ENCODE measurements at regions not wholly inside any gene's neighbourhood (a gene's known extent, or its start where the extent isn't known, plus 50 kb on each side); places are given as distances from the start of the nearest gene placed in this dataset.

- WGBS, result 57% methylated on average over 6 of the region's 6 CpGs
- H3K4me3 ChIP-seq (ENCODE audit: low read length), result no peak overlapping the region
- no peaks in the 10 kb centered on the region for H3K4me1 ChIP-seq (ENCODE audit: control insufficient read depth, insufficient read depth, low read length)
- no peaks in the 10 kb centered on the region for H3K27me3 ChIP-seq (ENCODE audit: control insufficient read depth, insufficient read depth)
- H3K27ac ChIP-seq (ENCODE audit: low read length), result no peak overlapping the region
- ATAC-seq (no peak), DNase-seq (no peak)
- H3K9me3 ChIP-seq (ENCODE audit: control insufficient read depth, low read length), result no peaks in the 10 kb centered on the region
- intact Hi-C loops (cut with DNase I), result no loop called here
Observed at GRCh38 chr13:21938168-21938567, 267.3 kb downstream of the FGF9 start.

- H3K4me3 ChIP-seq (ENCODE audit: low read length), result no peak overlapping the region
- no peaks in the 10 kb centered on the region for H3K9me3 ChIP-seq (ENCODE audit: control insufficient read depth, low read length)
- no peak for DNase-seq
- H3K27me3 ChIP-seq (ENCODE audit: control insufficient read depth, insufficient read depth), result no peaks in the 10 kb centered on the region
- no peaks in the 10 kb centered on the region for H3K4me1 ChIP-seq (ENCODE audit: control insufficient read depth, insufficient read depth, low read length)
- intact Hi-C loops (cut with DNase I), result no loop called here
- 72% methylated on average over 7 of the region's 7 CpGs for WGBS
- H3K27ac ChIP-seq (ENCODE audit: low read length), result no peak overlapping the region
- ATAC-seq, result no peak
Observed at GRCh38 chr13:21938636-21939035, 267.8 kb downstream of the FGF9 start.

GRCh38 chr13:21942061-21942460 lies 271.2 kb downstream of the FGF9 start:
- no peak for ATAC-seq
- intact Hi-C loops (cut with DNase I), result no loop called here
- no peaks in the 10 kb centered on the region for H3K4me1 ChIP-seq (ENCODE audit: control insufficient read depth, insufficient read depth, low read length)

GRCh38 chr13:21944610-21945009 lies 273.7 kb downstream of the FGF9 start:
- ATAC-seq, result no peak
- H3K4me3 ChIP-seq (ENCODE audit: low read length), result no peak overlapping the region

More at GRCh38 chr13:21942061-21942460, 271.2 kb downstream of the FGF9 start:
- H3K9me3 ChIP-seq (ENCODE audit: control insufficient read depth, low read length), result peaks cover 2% of the 10 kb centered on the region
- no peaks in the 10 kb centered on the region for H3K27me3 ChIP-seq (ENCODE audit: control insufficient read depth, insufficient read depth)
- no peak overlapping the region for H3K4me3 ChIP-seq (ENCODE audit: low read length)
- H3K27ac ChIP-seq (ENCODE audit: low read length), result no peak overlapping the region
- WGBS, result 78% methylated on average over 7 of the region's 7 CpGs
- DNase-seq, result no peak

GRCh38 chr13:21945195-21945594 lies 274.3 kb downstream of the FGF9 start:
- H3K27me3 ChIP-seq (ENCODE audit: control insufficient read depth, insufficient read depth), result no peaks in the 10 kb centered on the region
- H3K27ac ChIP-seq (ENCODE audit: low read length), result no peak overlapping the region
- no peak for ATAC-seq
- DNase-seq, result no peak
- intact Hi-C loops (cut with DNase I), result no loop called here
- no peaks in the 10 kb centered on the region for H3K4me1 ChIP-seq (ENCODE audit: control insufficient read depth, insufficient read depth, low read length)
- H3K4me3 ChIP-seq (ENCODE audit: low read length), result no peak overlapping the region
- H3K9me3 ChIP-seq (ENCODE audit: control insufficient read depth, low read length), result peaks cover 2% of the 10 kb centered on the region
- WGBS, result 86% methylated on average over 3 of the region's 3 CpGs

More at GRCh38 chr13:21944610-21945009, 273.7 kb downstream of the FGF9 start:
- intact Hi-C loops (cut with DNase I), result no loop called here
- Histone ChIP-seq H3K27ac (ENCODE audit: low read length) (no peak overlapping the region), H3K9me3 (ENCODE audit: control insufficient read depth, low read length) (peaks cover 2% of the 10 kb centered on the region), H3K4me1 (ENCODE audit: control insufficient read depth, insufficient read depth, low read length) (no peaks in the 10 kb centered on the region), H3K27me3 (ENCODE audit: control insufficient read depth, insufficient read depth) (no peaks in the 10 kb centered on the region)
- DNase-seq, result no peak

GRCh38 chr13:21946964-21947363 lies 276.1 kb downstream of the FGF9 start:
- 71% methylated on average over 6 of the region's 6 CpGs for WGBS
- no peaks in the 10 kb centered on the region for H3K4me1 ChIP-seq (ENCODE audit: control insufficient read depth, insufficient read depth, low read length)
- DNase-seq, result no peak

GRCh38 chr13:21948769-21949474 lies 278.0 kb downstream of the FGF9 start:
- 71% methylated on average over 9 of the region's 15 CpGs for WGBS
- DNase-seq, result no peak
- intact Hi-C loops (cut with DNase I), result no loop called here
- Histone ChIP-seq H3K27me3 (ENCODE audit: control insufficient read depth, insufficient read depth) (no peaks in the 10 kb centered on the region), H3K27ac (ENCODE audit: low read length) (no peak overlapping the region), H3K9me3 (ENCODE audit: control insufficient read depth, low read length) (peaks cover 2% of the 10 kb centered on the region), H3K4me1 (ENCODE audit: control insufficient read depth, insufficient read depth, low read length) (no peaks in the 10 kb centered on the region), H3K4me3 (ENCODE audit: low read length) (no peak overlapping the region)
- no peak for ATAC-seq

More at GRCh38 chr13:21946964-21947363, 276.1 kb downstream of the FGF9 start:
- no peak for ATAC-seq
- Histone ChIP-seq H3K27me3 (ENCODE audit: control insufficient read depth, insufficient read depth) (no peaks in the 10 kb centered on the region), H3K4me3 (ENCODE audit: low read length) (no peak overlapping the region), H3K9me3 (ENCODE audit: control insufficient read depth, low read length) (peaks cover 2% of the 10 kb centered on the region), H3K27ac (ENCODE audit: low read length) (no peak overlapping the region)
- intact Hi-C loops (cut with DNase I), result no loop called here

GRCh38 chr13:21949818-21950429 lies 279.1 kb downstream of the FGF9 start:
- H3K27ac ChIP-seq (ENCODE audit: low read length), result no peak overlapping the region
- ATAC-seq (no peak), DNase-seq (no peak)
- H3K27me3 ChIP-seq (ENCODE audit: control insufficient read depth, insufficient read depth), result no peaks in the 10 kb centered on the region
- no peaks in the 10 kb centered on the region for H3K4me1 ChIP-seq (ENCODE audit: control insufficient read depth, insufficient read depth, low read length)
- 73% methylated on average over 6 of the region's 6 CpGs for WGBS
- H3K9me3 ChIP-seq (ENCODE audit: control insufficient read depth, low read length), result no peaks in the 10 kb centered on the region
- intact Hi-C loops (cut with DNase I), result no loop called here
- H3K4me3 ChIP-seq (ENCODE audit: low read length), result no peak overlapping the region

- intact Hi-C loops (cut with DNase I), result no loop called here
- ATAC-seq (no peak), DNase-seq (no peak)
- no peaks in the 10 kb centered on the region for H3K27me3 ChIP-seq (ENCODE audit: control insufficient read depth, insufficient read depth)
- H3K4me3 ChIP-seq (ENCODE audit: low read length), result no peak overlapping the region
- H3K27ac ChIP-seq (ENCODE audit: low read length), result no peak overlapping the region
- no peaks in the 10 kb centered on the region for H3K9me3 ChIP-seq (ENCODE audit: control insufficient read depth, low read length)
- H3K4me1 ChIP-seq (ENCODE audit: control insufficient read depth, insufficient read depth, low read length), result no peaks in the 10 kb centered on the region
- 77% methylated on average over 1 of the region's 1 CpG for WGBS
Observed at GRCh38 chr13:21956666-21957065, 285.8 kb downstream of the FGF9 start.

GRCh38 chr13:21957833-21958232 lies 287.0 kb downstream of the FGF9 start:
- ATAC-seq, result no peak
- intact Hi-C loops (cut with DNase I), result no loop called here
- Histone ChIP-seq H3K27ac (ENCODE audit: low read length) (no peak overlapping the region), H3K4me1 (ENCODE audit: control insufficient read depth, insufficient read depth, low read length) (no peaks in the 10 kb centered on the region), H3K9me3 (ENCODE audit: control insufficient read depth, low read length) (no peaks in the 10 kb centered on the region), H3K27me3 (ENCODE audit: control insufficient read depth, insufficient read depth) (no peaks in the 10 kb centered on the region), H3K4me3 (ENCODE audit: low read length) (no peak overlapping the region)
- no peak for DNase-seq

- ATAC-seq (no peak), DNase-seq (no peak)
- no peaks in the 10 kb centered on the region for H3K27me3 ChIP-seq (ENCODE audit: control insufficient read depth, insufficient read depth)
- WGBS, result 95% methylated on average over 3 of the region's 3 CpGs
- no peak overlapping the region for H3K27ac ChIP-seq (ENCODE audit: low read length)
- no peak overlapping the region for H3K4me3 ChIP-seq (ENCODE audit: low read length)
- no peaks in the 10 kb centered on the region for H3K4me1 ChIP-seq (ENCODE audit: control insufficient read depth, insufficient read depth, low read length)
- intact Hi-C loops (cut with DNase I), result no loop called here
- no peaks in the 10 kb centered on the region for H3K9me3 ChIP-seq (ENCODE audit: control insufficient read depth, low read length)
Observed at GRCh38 chr13:21960108-21960507, 289.2 kb downstream of the FGF9 start.

Data from right cardiac atrium (tissue), 5 donors.